Psoas muscle (tissue), 7 donors: ENCODE measurements at regions not wholly inside any gene's neighbourhood (a gene's known extent, or its start where the extent isn't known, plus 50 kb on each side); places are given as distances from the start of the nearest gene placed in this dataset.

Experiments
- ATAC-seq, 4 donors: fragments of 200-7000 bp; cut with Tn5 transposase; one replicate each; pipeline ENCODE4 v1.9.1; 2020; ENCODE audit warnings: moderate library complexity in 3 of 4, mild to moderate bottlenecking in 2 of 4
- DNase-seq, 2 donors: peaks; one replicate each; pipeline ENCODE4 v3.0.0-alpha.2; 2020
- H3K27ac ChIP-seq: fragments of 200-600 bp; one replicate; pipeline ENCODE4 v1.8.0; 2022
- H3K27me3 ChIP-seq, 3 donors: fragments of 200-600 bp in 1 of 3; one replicate each; pipeline versions ENCODE4 v1.6.1 to v1.8.0; 2013 to 2022; ENCODE audit warnings: low read length in 2 of 3, mild to moderate bottlenecking in 2 of 3, moderate library complexity in 1 of 3; ENCODE audit not compliant: insufficient read depth in 3 of 3
- H3K36me3 ChIP-seq, 2 donors: fragments of 200-600 bp in 1 of 2; one replicate each; pipeline versions ENCODE4 v1.6.1 to v1.8.0; 2013 to 2022; ENCODE audit warnings: low read depth in 1 of 2, mild to moderate bottlenecking in 1 of 2, moderate library complexity in 1 of 2; ENCODE audit not compliant: insufficient read depth in 1 of 2
- H3K4me1 ChIP-seq: fragments of 200-600 bp; one replicate; pipeline ENCODE4 v1.8.0; 2022
- H3K4me3 ChIP-seq: fragments of 200-600 bp; one replicate; pipeline ENCODE4 v1.8.0; 2022; ENCODE audit warnings: mild to moderate bottlenecking
- H3K9me3 ChIP-seq: fragments of 200-600 bp; one replicate; pipeline ENCODE4 v1.8.0; 2022
- CTCF ChIP-seq: fragments of 200-600 bp; IDR thresholded peaks from one replicate; pipeline ENCODE4 v1.8.0; 2022; ENCODE audit warnings: antibody characterized with exemption
- WGBS, 3 donors: extraction: QIAGEN DNeasy Blood & Tissue Kit; methylation state at CpG; one replicate each; pipeline versions ENCODE4 v1.1.6 to v1.1.7; 2013; 5-methylcytosine and 5-hydroxymethylcytosine counted together
- intact Hi-C, 2 donors: fragments of 100-400 bp; cut with DNase I; formaldehyde crosslinking; loops; one replicate each; pipeline versions ENCODE4 v1.11.0 to v1.14.2; 2022
- donor health status: healthy with polysubstance abuse.
- donor health status: DM: no; HTN: no; CAD: no; lungs with moderate emphysema.
- donor health status: Bipolar disorder and iron deficiency.
- donor health status: healthy.
- donor health status: DM: yes; HTN: yes; CAD: no.
- donor health status: DM: no; HTN: no; CAD: no.
- donor health status: DM: yes; HTN: yes; CAD: no.

- H3K9me3 ChIP-seq, result no peaks in the 10 kb centered on the region
- WGBS, 3 donors, result 28 to 39% (median 30%) methylated on average over 10 of the region's 10 CpGs
- DNase-seq (no peak), ATAC-seq (no peak)
- H3K27me3 ChIP-seq, result no peaks in the 10 kb centered on the region
- no peak overlapping the region for H3K27ac ChIP-seq
- no peaks in the 10 kb centered on the region for H3K4me1 ChIP-seq
- TF ChIP-seq CTCF, result no peak
- no peak overlapping the region for H3K4me3 ChIP-seq
- intact Hi-C loops, result no loop called here
- no peaks in the 10 kb centered on the region for H3K36me3 ChIP-seq
Observed at GRCh38 chr18:40949114-40949950, 1005.7 kb upstream of the PIK3C3 start.

DNA sequence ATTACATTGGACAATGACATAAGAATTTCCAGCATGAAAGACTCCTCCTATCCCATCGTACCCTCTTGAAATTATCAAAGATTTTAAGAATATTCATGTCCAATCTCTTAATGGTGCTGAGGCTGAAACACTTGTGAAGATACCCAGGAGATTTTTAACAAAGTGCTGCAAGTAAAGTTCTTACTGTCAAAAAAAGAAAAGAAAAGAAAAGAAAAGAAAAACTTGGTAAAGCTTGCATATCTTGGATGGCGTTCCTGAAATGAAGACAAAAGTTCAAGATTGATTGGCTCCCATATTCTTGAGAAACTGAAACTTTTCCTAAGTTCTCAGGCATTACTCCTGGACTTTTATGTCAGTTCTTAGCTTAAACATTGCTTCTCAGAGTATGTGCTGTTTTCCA is 1010.5 kb upstream of the PIK3C3 start:
- 42 to 57% (median 48%) methylated on average over 2 of the region's 2 CpGs for WGBS, 3 donors
- TF ChIP-seq CTCF, result no peak

GRCh38 chr18:40939656-40940515 is 1015.1 kb upstream of the PIK3C3 start:
- no peak for ATAC-seq
- H3K9me3 ChIP-seq, result no peaks in the 10 kb centered on the region
- no peak overlapping the region for H3K27ac ChIP-seq
- peak overlapping the region; percentile 41 for H3K4me3 ChIP-seq
- TF ChIP-seq CTCF, result no peak
- DNase-seq, result no peak
- intact Hi-C loops, result loop anchor here in 1 of 2 donors (5.0 kb wide), 1 partner anchor 452 kb away; no protein-coding TSS in a partner anchor
- no peaks in the 10 kb centered on the region for H3K36me3 ChIP-seq
- H3K27me3 ChIP-seq, result no peaks in the 10 kb centered on the region
- H3K4me1 ChIP-seq, result no peaks in the 10 kb centered on the region
- 60 to 67% (median 66%) methylated on average over 31 of the region's 31 CpGs for WGBS, 3 donors

More for the DNA sequence above, 1010.5 kb upstream of the PIK3C3 start:
- Histone ChIP-seq H3K9me3 (no peaks in the 10 kb centered on the region), H3K36me3 (no peaks in the 10 kb centered on the region), H3K27me3 (no peaks in the 10 kb centered on the region), H3K4me1 (no peaks in the 10 kb centered on the region), H3K27ac (no peak overlapping the region), H3K4me3 (no peak overlapping the region)
- ATAC-seq (no peak), DNase-seq (no peak)
- intact Hi-C loops, result no loop called here

- Histone ChIP-seq H3K27me3 (no peaks in the 10 kb centered on the region), H3K36me3 (no peaks in the 10 kb centered on the region), H3K4me1 (no peaks in the 10 kb centered on the region), H3K9me3 (no peaks in the 10 kb centered on the region), H3K4me3 (no peak overlapping the region), H3K27ac (no peak overlapping the region)
- TF ChIP-seq CTCF, result no peak
- 91 to 95% (median 93%) methylated on average over 2 of the region's 2 CpGs for WGBS, 3 donors
- intact Hi-C loops, result loop anchor here in 1 of 2 donors (5.0 kb wide), 1 partner anchor 454 kb away; no protein-coding TSS in a partner anchor
- DNase-seq, result no peak
- ATAC-seq, result no peak
Observed at GRCh38 chr18:40938615-40939014, 1016.4 kb upstream of the PIK3C3 start.
